Colon (tissue), 2 donors: ENCODE measurements at regions not wholly inside any gene's neighbourhood (a gene's known extent, or its start where the extent isn't known, plus 50 kb on each side); places are given as distances from the start of the nearest gene placed in this dataset.

Experiments used
- FAIRE-seq: peaks from 2 replicates; lab custom pipeline; 2012; peaks lifted over from hg19 to GRCh38; lab: Jason Lieb, UNC
- donor health status: control.
- donor health status: control.

GRCh38 chr9:10999646-11000045 lies 386.8 kb upstream of the PTPRD start:
- FAIRE-seq, result no peak

GRCh38 chr9:11001546-11001945 lies 388.7 kb upstream of the PTPRD start:
- FAIRE-seq, result no peak

- FAIRE-seq, result no peak
Measured at GRCh38 chr9:11002705-11003104, 389.9 kb upstream of the PTPRD start.

GRCh38 chr9:11003836-11004235 lies 391.0 kb upstream of the PTPRD start:
- FAIRE-seq, result no peak

GRCh38 chr9:11011696-11012095 lies 398.9 kb upstream of the PTPRD start:
- FAIRE-seq, result no peak

- no peak for FAIRE-seq
Measured at GRCh38 chr9:11016081-11016480, 403.3 kb upstream of the PTPRD start.

GRCh38 chr9:11023201-11023600 lies 410.4 kb upstream of the PTPRD start:
- FAIRE-seq, result no peak

- no peak for FAIRE-seq
Measured at GRCh38 chr9:11025775-11026174, 413.0 kb upstream of the PTPRD start.

GRCh38 chr9:11038366-11038765 lies 425.6 kb upstream of the PTPRD start:
- no peak for FAIRE-seq

GRCh38 chr9:11039006-11039405 lies 426.2 kb upstream of the PTPRD start:
- FAIRE-seq, result no peak

- FAIRE-seq, result no peak
Measured at GRCh38 chr9:11045589-11045988, 432.8 kb upstream of the PTPRD start.

- FAIRE-seq, result no peak
Measured at GRCh38 chr9:11063263-11063662, 450.5 kb upstream of the PTPRD start.

GRCh38 chr9:11064909-11065308 lies 452.1 kb upstream of the PTPRD start:
- no peak for FAIRE-seq

GRCh38 chr9:11072176-11072575 lies 459.4 kb upstream of the PTPRD start:
- no peak for FAIRE-seq

- FAIRE-seq, result no peak
Measured at GRCh38 chr9:11086561-11086960, 473.8 kb upstream of the PTPRD start.

GRCh38 chr9:11088821-11089374 lies 476.1 kb upstream of the PTPRD start:
- no peak for FAIRE-seq

GRCh38 chr9:11092974-11093373 lies 480.2 kb upstream of the PTPRD start:
- no peak for FAIRE-seq

- FAIRE-seq, result no peak
Measured at GRCh38 chr9:11097020-11097419, 484.2 kb upstream of the PTPRD start.

- FAIRE-seq, result no peak
Measured at GRCh38 chr9:11103525-11103924, 490.7 kb upstream of the PTPRD start.

- no peak for FAIRE-seq
Measured at GRCh38 chr9:11107196-11107595, 494.4 kb upstream of the PTPRD start.

- FAIRE-seq, result no peak
Measured at GRCh38 chr9:11128156-11128555, 515.4 kb upstream of the PTPRD start.

- FAIRE-seq, result no peak
Measured at GRCh38 chr9:11135851-11136250, 523.0 kb upstream of the PTPRD start.

GRCh38 chr9:11141357-11141756 lies 528.6 kb upstream of the PTPRD start:
- no peak for FAIRE-seq

- FAIRE-seq, result no peak
Measured at GRCh38 chr9:11142965-11143738, 530.4 kb upstream of the PTPRD start.
